CD4-positive, alpha-beta T cell (primary cell): ENCODE measurements at regions not wholly inside any gene's neighbourhood (a gene's known extent, or its start where the extent isn't known, plus 50 kb on each side); places are given as distances from the start of the nearest gene placed in this dataset.
A peak's percentile ranks its signal among the peaks of the same experiment; 100 is the strongest.

Experiments
- ATAC-seq: fragments of 200-7000 bp; cut with Tn5 transposase; one replicate; pipeline ENCODE4 v1.10.0; 2022; ENCODE audit warnings: mild to moderate bottlenecking; ENCODE audit not compliant: poor library complexity
- CTCF ChIA-PET: fragments of 350-600 bp; sonication (Branson Sonifier 250); formaldehyde crosslinking; loops from one replicate; lab custom pipeline; 2021; ENCODE audit warnings: antibody characterized with exemption, inconsistent platforms; lab: Charles Lee
- POLR2A ChIA-PET: fragments of 350-600 bp; sonication (Branson Sonifier 250); formaldehyde crosslinking; loops from one replicate; lab custom pipeline; 2021; ENCODE audit warnings: antibody characterized with exemption, inconsistent platforms; lab: Charles Lee
- DNase-seq, 14 experiments: peaks; one replicate each; pipeline ENCODE4 v3.0.0-alpha.2; 2013 to 2020; ENCODE audit warnings: mixed read lengths in 2 of 14
- H3K27ac ChIP-seq, 2 donors: one replicate each; pipeline versions ENCODE4 v1.5.1 to v1.7.0; 2013; ENCODE audit warnings: low read length in 2 of 2, low read depth in 1 of 2, mild to moderate bottlenecking in 1 of 2
- H3K27me3 ChIP-seq, 2 experiments: 1 replicate in 1 of 2; 2 replicates in 1 of 2; pipeline versions ENCODE4 v1.6.1 to v1.7.0; 2013; ENCODE audit warnings: low read length in 2 of 2, control low read depth in 1 of 2, mild to moderate bottlenecking in 1 of 2, moderate library complexity in 1 of 2; ENCODE audit not compliant: insufficient read depth in 2 of 2, control insufficient read depth in 1 of 2
- H3K36me3 ChIP-seq: one replicate; pipeline ENCODE4 v1.6.1; 2013; ENCODE audit warnings: low read length, control low read depth; ENCODE audit not compliant: insufficient read depth
- H3K4me1 ChIP-seq: one replicate; pipeline ENCODE4 v1.6.1; 2013; ENCODE audit warnings: low read length, control low read depth; ENCODE audit not compliant: insufficient read depth
- H3K4me3 ChIP-seq: one replicate; pipeline ENCODE4 v1.5.1; 2013; ENCODE audit warnings: mild to moderate bottlenecking, low read length, moderate library complexity
- H3K9me3 ChIP-seq, 2 experiments: 1 replicate in 1 of 2; 2 replicates in 1 of 2; pipeline versions ENCODE4 v1.6.1 to v1.7.0; 2013; ENCODE audit warnings: low read length in 2 of 2, mild to moderate bottlenecking in 2 of 2, control low read depth in 1 of 2, moderate library complexity in 1 of 2; ENCODE audit not compliant: control insufficient read depth in 1 of 2, insufficient read depth in 1 of 2
- H3K27ac Mint-ChIP-seq: one replicate; pipeline ENCODE4 v1.8.0; 2020; ENCODE audit warnings: mixed read lengths
- H3K27me3 Mint-ChIP-seq: one replicate; pipeline ENCODE4 v1.8.0; 2021; ENCODE audit warnings: mixed read lengths
- H3K36me3 Mint-ChIP-seq: one replicate; pipeline ENCODE4 v1.8.0; 2021; ENCODE audit warnings: low read depth, mixed read lengths
- H3K4me1 Mint-ChIP-seq: one replicate; pipeline ENCODE4 v1.8.0; 2021; ENCODE audit warnings: low read depth, mixed read lengths
- H3K4me3 Mint-ChIP-seq: one replicate; pipeline ENCODE4 v1.8.0; 2020; ENCODE audit warnings: mild to moderate bottlenecking, mixed read lengths
- H3K9me3 Mint-ChIP-seq: one replicate; pipeline ENCODE4 v1.8.0; 2020; ENCODE audit warnings: mixed read lengths
- CTCF ChIP-seq: fragments of 200-600 bp; IDR thresholded peaks from one replicate; pipeline ENCODE4 v1.8.0; 2022; ENCODE audit warnings: antibody characterized with exemption, mild to moderate bottlenecking
- intact Hi-C, 2 experiments: fragments of 100-400 bp; cut with DNase I in 1 of 2; cut with micrococcal nuclease in 1 of 2; formaldehyde crosslinking; loops; one replicate each; pipeline versions ENCODE4 v1.15.1 to v1.9.0; 2023 to 2025; cut with DNase I, micrococcal nuclease

- H3K27me3 Mint-ChIP-seq: peaks cover 2% of the 10 kb centered on the region
- intact Hi-C loops: loop anchor here in 1 of 2 experiments (5.0 kb wide), 1 partner anchor 535 kb away; no protein-coding TSS in a partner anchor
- ChIA-PET POLR2A (no interaction called here), CTCF (no interaction called here)
- H3K9me3 Mint-ChIP-seq: no peaks in the 10 kb centered on the region
- no peak for TF ChIP-seq CTCF
- H3K9me3 ChIP-seq: no peaks in the 10 kb centered on the region
- H3K27me3 ChIP-seq: no peaks in the 10 kb centered on the region
- no peaks in the 10 kb centered on the region for H3K36me3 ChIP-seq
- H3K4me1 Mint-ChIP-seq: no peaks in the 10 kb centered on the region
- H3K4me3 ChIP-seq: no peak overlapping the region
- H3K4me3 Mint-ChIP-seq: no peak overlapping the region
- no peak overlapping the region for H3K27ac Mint-ChIP-seq
- H3K27ac ChIP-seq: no peak overlapping the region
- peak in 1 of 14 experiments; percentile 5 for DNase-seq
- no peaks in the 10 kb centered on the region for H3K4me1 ChIP-seq
- ATAC-seq: no peak
- H3K36me3 Mint-ChIP-seq: no peaks in the 10 kb centered on the region
These were observed 164.4 kb upstream of the TOPAZ1 start for GRCh38 chr3:44077267-44077666.

GRCh38 chr3:44078863-44079262 lies 162.8 kb upstream of the TOPAZ1 start:
- CTCF ChIA-PET: no interaction called here

GRCh38 chr3:44079916-44080315 lies 161.8 kb upstream of the TOPAZ1 start:
- Histone ChIP-seq H3K4me3 (no peak overlapping the region), H3K4me1 (no peaks in the 10 kb centered on the region), H3K27ac (no peak overlapping the region), H3K9me3 (no peaks in the 10 kb centered on the region), H3K27me3 (no peaks in the 10 kb centered on the region), H3K36me3 (no peaks in the 10 kb centered on the region)
- no peak for ATAC-seq
- intact Hi-C loops: loop anchor here in 1 of 2 experiments (5.0 kb wide), 1 partner anchor 538 kb away; no protein-coding TSS in a partner anchor
- CTCF ChIA-PET: no interaction called here
- no peak for DNase-seq
- no peaks in the 10 kb centered on the region for H3K36me3 Mint-ChIP-seq
- no peak for TF ChIP-seq CTCF
- H3K27ac Mint-ChIP-seq: no peak overlapping the region
- no peak overlapping the region for H3K4me3 Mint-ChIP-seq
- POLR2A ChIA-PET: no interaction called here
- no peaks in the 10 kb centered on the region for H3K4me1 Mint-ChIP-seq
- no peaks in the 10 kb centered on the region for H3K9me3 Mint-ChIP-seq
- H3K27me3 Mint-ChIP-seq: no peaks in the 10 kb centered on the region

More at GRCh38 chr3:44078863-44079262, 162.8 kb upstream of the TOPAZ1 start:
- H3K9me3 ChIP-seq: no peaks in the 10 kb centered on the region
- ATAC-seq (no peak), DNase-seq (no peak)
- H3K4me3 ChIP-seq: no peak overlapping the region
- POLR2A ChIA-PET: no interaction called here
- no peaks in the 10 kb centered on the region for H3K9me3 Mint-ChIP-seq
- H3K4me1 ChIP-seq: no peaks in the 10 kb centered on the region
- TF ChIP-seq CTCF: no peak
- no peaks in the 10 kb centered on the region for H3K27me3 Mint-ChIP-seq
- H3K27ac ChIP-seq: no peak overlapping the region
- no peaks in the 10 kb centered on the region for H3K36me3 ChIP-seq
- H3K4me3 Mint-ChIP-seq: no peak overlapping the region
- H3K4me1 Mint-ChIP-seq: no peaks in the 10 kb centered on the region
- H3K36me3 Mint-ChIP-seq: no peaks in the 10 kb centered on the region
- H3K27ac Mint-ChIP-seq: no peak overlapping the region
- no peaks in the 10 kb centered on the region for H3K27me3 ChIP-seq
- intact Hi-C loops: loop anchor here in 1 of 2 experiments (5.0 kb wide), 1 partner anchor 537 kb away; no protein-coding TSS in a partner anchor
